Limb (tissue), 2 donors: ENCODE measurements at regions not wholly inside any gene's neighbourhood (a gene's known extent, or its start where the extent isn't known, plus 50 kb on each side); places are given as distances from the start of the nearest gene placed in this dataset.
A peak's percentile ranks its signal among the peaks of the same experiment; 100 is the strongest.

Experiments
- DNase-seq, 2 donors: peaks; one replicate each; pipeline ENCODE4 v3.0.0-alpha.2; 2016; ENCODE audit errors: extremely low spot score in 2 of 2

GRCh38 chr6:121816906-121817540 is 381.6 kb downstream of the GJA1 start:
- no peak for DNase-seq

- no peak for DNase-seq
Observed at GRCh38 chr6:121823437-121823851, 388.0 kb downstream of the GJA1 start.

- DNase-seq: no peak
Observed at GRCh38 chr6:121826156-121826810, 390.8 kb downstream of the GJA1 start.

- no peak for DNase-seq
Observed at GRCh38 chr6:121828146-121828886, 392.9 kb downstream of the GJA1 start.

GRCh38 chr6:121830736-121831135 is 395.3 kb downstream of the GJA1 start:
- DNase-seq: peak in 1 of 2 donors; percentile 79

GRCh38 chr6:121835662-121836061 is 400.2 kb downstream of the GJA1 start:
- no peak for DNase-seq

GRCh38 chr6:121837545-121838229 is 402.2 kb downstream of the GJA1 start:
- DNase-seq: no peak

- DNase-seq: no peak
Observed at GRCh38 chr6:121838842-121839241, 403.4 kb downstream of the GJA1 start.

- DNase-seq: no peak
Observed at GRCh38 chr6:121839896-121840295, 404.4 kb downstream of the GJA1 start.

GRCh38 chr6:121844898-121845297 is 409.5 kb downstream of the GJA1 start:
- DNase-seq: no peak

GRCh38 chr6:121847806-121848522 is 412.5 kb downstream of the GJA1 start:
- DNase-seq: no peak

- DNase-seq: no peak
Observed at GRCh38 chr6:121848523-121849255, 413.2 kb downstream of the GJA1 start.

GRCh38 chr6:121849477-121849876 is 414.0 kb downstream of the GJA1 start:
- DNase-seq: peak; percentile 36 to 40

- no peak for DNase-seq
Observed at GRCh38 chr6:121851056-121851455, 415.6 kb downstream of the GJA1 start.

GRCh38 chr6:121853686-121854085 is 418.2 kb downstream of the GJA1 start:
- no peak for DNase-seq

- DNase-seq: no peak
Observed at GRCh38 chr6:121855521-121855920, 420.1 kb downstream of the GJA1 start.

GRCh38 chr6:121856296-121856695 is 420.9 kb downstream of the GJA1 start:
- DNase-seq: no peak

GRCh38 chr6:121857551-121857950 is 422.1 kb downstream of the GJA1 start:
- DNase-seq: no peak

- no peak for DNase-seq
Observed at GRCh38 chr6:121858310-121858709, 422.9 kb downstream of the GJA1 start.

- DNase-seq: no peak
Observed at GRCh38 chr6:121858986-121859385, 423.5 kb downstream of the GJA1 start.

- DNase-seq: no peak
Observed at GRCh38 chr6:121865811-121866210, 430.4 kb downstream of the GJA1 start.
